ENCODE measurements at regions not wholly inside any gene's neighbourhood (a gene's known extent, or its start where the extent isn't known, plus 50 kb on each side); places are given as distances from the start of the nearest gene placed in this dataset.
A peak's percentile ranks its signal among the peaks of the same experiment; 100 is the strongest.
"Not testable (repeated sequence)": the region's sequence is repeated elsewhere in the genome, so short reads cannot be mapped to it uniquely, and the experiment has no call there.

- in situ Hi-C loops (cut with HindIII; ENCODE audit: low pct_unique_long_range_greater_than_20kb, low sequenced_read_pairs): no loop called here
- no peak for DNase-seq (ENCODE audit: low read depth, low spot score)
Measured at GRCh38 chr4:159884989-159885388, 782.1 kb downstream of the RAPGEF2 start.

GRCh38 chr4:159899596-159899995 lies 796.7 kb downstream of the RAPGEF2 start:
- DNase-seq (ENCODE audit: low read depth, low spot score): no peak
- in situ Hi-C loops (cut with HindIII; ENCODE audit: low pct_unique_long_range_greater_than_20kb, low sequenced_read_pairs): no loop called here

GRCh38 chr4:159900562-159900961 lies 797.7 kb downstream of the RAPGEF2 start:
- in situ Hi-C loops (cut with HindIII; ENCODE audit: low pct_unique_long_range_greater_than_20kb, low sequenced_read_pairs): no loop called here

GRCh38 chr4:159902648-159903047 lies 799.8 kb downstream of the RAPGEF2 start:
- no peak for DNase-seq (ENCODE audit: low read depth, low spot score)
- in situ Hi-C loops (cut with HindIII; ENCODE audit: low pct_unique_long_range_greater_than_20kb, low sequenced_read_pairs): no loop called here

More at GRCh38 chr4:159900562-159900961, 797.7 kb downstream of the RAPGEF2 start:
- no peak for DNase-seq (ENCODE audit: low read depth, low spot score)

GRCh38 chr4:159904906-159905305 lies 802.0 kb downstream of the RAPGEF2 start:
- in situ Hi-C loops (cut with HindIII; ENCODE audit: low pct_unique_long_range_greater_than_20kb, low sequenced_read_pairs): no loop called here
- no peak for DNase-seq (ENCODE audit: low read depth, low spot score)

- no peak for DNase-seq (ENCODE audit: low read depth, low spot score)
- in situ Hi-C loops (cut with HindIII; ENCODE audit: low pct_unique_long_range_greater_than_20kb, low sequenced_read_pairs): no loop called here
Measured at GRCh38 chr4:159906051-159906450, 803.2 kb downstream of the RAPGEF2 start.

- in situ Hi-C loops (cut with HindIII; ENCODE audit: low pct_unique_long_range_greater_than_20kb, low sequenced_read_pairs): no loop called here
- no peak for DNase-seq (ENCODE audit: low read depth, low spot score)
Measured at GRCh38 chr4:159906517-159906916, 803.6 kb downstream of the RAPGEF2 start.

GRCh38 chr4:159910721-159911120 lies 807.8 kb downstream of the RAPGEF2 start:
- no peak for DNase-seq (ENCODE audit: low read depth, low spot score)
- in situ Hi-C loops (cut with HindIII; ENCODE audit: low pct_unique_long_range_greater_than_20kb, low sequenced_read_pairs): no loop called here

GRCh38 chr4:159922119-159922518 lies 819.2 kb downstream of the RAPGEF2 start:
- in situ Hi-C loops (cut with HindIII; ENCODE audit: low pct_unique_long_range_greater_than_20kb, low sequenced_read_pairs): no loop called here
- DNase-seq (ENCODE audit: low read depth, low spot score): no peak

GRCh38 chr4:159925770-159926169 lies 822.9 kb downstream of the RAPGEF2 start:
- DNase-seq (ENCODE audit: low read depth, low spot score): no peak
- in situ Hi-C loops (cut with HindIII; ENCODE audit: low pct_unique_long_range_greater_than_20kb, low sequenced_read_pairs): no loop called here

GRCh38 chr4:159926871-159927270 lies 824.0 kb downstream of the RAPGEF2 start:
- in situ Hi-C loops (cut with HindIII; ENCODE audit: low pct_unique_long_range_greater_than_20kb, low sequenced_read_pairs): no loop called here

GRCh38 chr4:159927781-159928180 lies 824.9 kb downstream of the RAPGEF2 start:
- DNase-seq (ENCODE audit: low read depth, low spot score): no peak
- in situ Hi-C loops (cut with HindIII; ENCODE audit: low pct_unique_long_range_greater_than_20kb, low sequenced_read_pairs): no loop called here

More at GRCh38 chr4:159926871-159927270, 824.0 kb downstream of the RAPGEF2 start:
- DNase-seq (ENCODE audit: low read depth, low spot score): no peak

- DNase-seq (ENCODE audit: low read depth, low spot score); in situ Hi-C loops (cut with HindIII; ENCODE audit: low pct_unique_long_range_greater_than_20kb, low sequenced_read_pairs): not testable (repeated sequence)
Measured at GRCh38 chr4:159934602-159935001, 831.7 kb downstream of the RAPGEF2 start.

- in situ Hi-C loops (cut with HindIII; ENCODE audit: low pct_unique_long_range_greater_than_20kb, low sequenced_read_pairs): no loop called here
- no peak for DNase-seq (ENCODE audit: low read depth, low spot score)
Measured at GRCh38 chr4:159937595-159937994, 834.7 kb downstream of the RAPGEF2 start.

- DNase-seq (ENCODE audit: low read depth, low spot score); in situ Hi-C loops (cut with HindIII; ENCODE audit: low pct_unique_long_range_greater_than_20kb, low sequenced_read_pairs): not testable (repeated sequence)
Measured at GRCh38 chr4:159939681-159940080, 836.8 kb downstream of the RAPGEF2 start.

GRCh38 chr4:159941076-159941475 lies 838.2 kb downstream of the RAPGEF2 start:
- DNase-seq (ENCODE audit: low read depth, low spot score): no peak
- in situ Hi-C loops (cut with HindIII; ENCODE audit: low pct_unique_long_range_greater_than_20kb, low sequenced_read_pairs): no loop called here

- in situ Hi-C loops (cut with HindIII; ENCODE audit: low pct_unique_long_range_greater_than_20kb, low sequenced_read_pairs): no loop called here
- no peak for DNase-seq (ENCODE audit: low read depth, low spot score)
Measured at GRCh38 chr4:159944477-159944876, 841.6 kb downstream of the RAPGEF2 start.

GRCh38 chr4:159946983-159947615 lies 844.2 kb downstream of the RAPGEF2 start:
- DNase-seq (ENCODE audit: low read depth, low spot score): peak; percentile 66
- in situ Hi-C loops (cut with HindIII; ENCODE audit: low pct_unique_long_range_greater_than_20kb, low sequenced_read_pairs): no loop called here

- in situ Hi-C loops (cut with HindIII; ENCODE audit: low pct_unique_long_range_greater_than_20kb, low sequenced_read_pairs): no loop called here
- DNase-seq (ENCODE audit: low read depth, low spot score): no peak
Measured at GRCh38 chr4:159950707-159951106, 847.8 kb downstream of the RAPGEF2 start.

- in situ Hi-C loops (cut with HindIII; ENCODE audit: low pct_unique_long_range_greater_than_20kb, low sequenced_read_pairs): no loop called here
- no peak for DNase-seq (ENCODE audit: low read depth, low spot score)
Measured at GRCh38 chr4:159966746-159967145, 863.9 kb downstream of the RAPGEF2 start.

All from SK-MEL-5 (cell line).